CD1c-positive myeloid dendritic cell (primary cell): ENCODE measurements at regions not wholly inside any gene's neighbourhood (a gene's known extent, or its start where the extent isn't known, plus 50 kb on each side); places are given as distances from the start of the nearest gene placed in this dataset.
A peak's percentile ranks its signal among the peaks of the same experiment; 100 is the strongest.

Experiments used
- DNase-seq: peaks from one replicate; pipeline ENCODE4 v3.0.0-alpha.2; 2016; ENCODE audit errors: extremely low spot score

- DNase-seq: no peak
Measured at GRCh38 chr10:4775808-4776207, 50.2 kb upstream of the AKR1E2 start.

GRCh38 chr10:4772202-4772570 lies 53.8 kb upstream of the AKR1E2 start:
- no peak for DNase-seq

- no peak for DNase-seq
Measured at GRCh38 chr10:4771554-4772201, 54.3 kb upstream of the AKR1E2 start.

GRCh38 chr10:4770801-4771553 lies 55.0 kb upstream of the AKR1E2 start:
- peak; percentile 91 for DNase-seq

- no peak for DNase-seq
Measured at GRCh38 chr10:4768416-4768815, 57.6 kb upstream of the AKR1E2 start.

GRCh38 chr10:4767033-4767814 lies 58.8 kb upstream of the AKR1E2 start:
- peak; percentile 57 for DNase-seq

- DNase-seq: no peak
Measured at GRCh38 chr10:4766454-4766853, 59.6 kb upstream of the AKR1E2 start.

GRCh38 chr10:4765428-4765827 lies 60.6 kb upstream of the AKR1E2 start:
- no peak for DNase-seq

- no peak for DNase-seq
Measured at GRCh38 chr10:4763960-4764428, 62.0 kb upstream of the AKR1E2 start.

GRCh38 chr10:4763513-4763912 lies 62.5 kb upstream of the AKR1E2 start:
- DNase-seq: no peak

GRCh38 chr10:4758256-4758655 lies 67.8 kb upstream of the AKR1E2 start:
- no peak for DNase-seq

- DNase-seq: no peak
Measured at GRCh38 chr10:4755286-4755989, 70.6 kb upstream of the AKR1E2 start.

- DNase-seq: no peak
Measured at GRCh38 chr10:4754143-4754542, 71.9 kb upstream of the AKR1E2 start.

GRCh38 chr10:4751211-4751610 lies 74.8 kb upstream of the AKR1E2 start:
- DNase-seq: no peak

GRCh38 chr10:4749271-4749574 lies 76.8 kb upstream of the AKR1E2 start:
- DNase-seq: no peak

GRCh38 chr10:4748491-4749270 lies 77.3 kb upstream of the AKR1E2 start:
- no peak for DNase-seq

GRCh38 chr10:4742217-4742616 lies 83.8 kb upstream of the AKR1E2 start:
- no peak for DNase-seq

- no peak for DNase-seq
Measured at GRCh38 chr10:4740471-4740870, 85.5 kb upstream of the AKR1E2 start.

- DNase-seq: no peak
Measured at GRCh38 chr10:4736608-4737007, 89.4 kb upstream of the AKR1E2 start.

GRCh38 chr10:4736183-4736582 lies 89.8 kb upstream of the AKR1E2 start:
- no peak for DNase-seq

GRCh38 chr10:4733843-4734224 lies 92.2 kb upstream of the AKR1E2 start:
- DNase-seq: no peak
